ENCODE measurements at regions not wholly inside any gene's neighbourhood (a gene's known extent, or its start where the extent isn't known, plus 50 kb on each side); places are given as distances from the start of the nearest gene placed in this dataset.

DNA sequence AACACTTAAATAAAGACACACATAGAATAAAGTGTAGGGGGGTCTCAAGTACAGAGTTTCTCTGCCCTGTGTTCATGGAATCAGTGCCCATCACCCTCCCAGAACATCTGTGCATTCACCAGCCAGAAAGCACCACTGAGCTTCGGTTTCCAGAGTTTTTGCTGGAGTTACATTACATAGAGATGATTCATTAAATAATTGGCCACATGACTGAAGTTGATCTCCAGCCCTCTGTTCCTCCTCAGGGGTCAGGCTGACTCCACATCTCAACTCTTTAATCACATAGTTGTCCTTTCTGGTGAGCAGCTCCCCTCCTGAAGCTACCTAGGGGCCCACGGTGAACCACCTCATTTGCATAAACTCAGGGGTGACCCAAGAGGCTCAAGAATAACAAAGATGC lies 129.8 kb downstream of the METTL4 start:
- TF ChIP-seq EZH2 (IDR thresholded peaks at IDR 0.05) = no peak
- TF ChIP-seq FOXP2 (optimal IDR thresholded peaks at IDR 0.05; ENCODE audit: control extremely low read depth, extremely low read length, insufficient read depth) = no peak
- no peak for TF ChIP-seq POLR2AphosphoS5 (IDR thresholded peaks at IDR 0.05; ENCODE audit: borderline replicate concordance, low read depth, low read length)
- Histone ChIP-seq H3K9ac (ENCODE audit: insufficient read length) (no peak overlapping the region), H3K36me3 (ENCODE audit: insufficient read depth, low read length) (no peaks in the 10 kb centered on the region), H3K27ac (no peak overlapping the region), H3K9me3 (ENCODE audit: low read depth, low read length) (no peaks in the 10 kb centered on the region), H3K4me3 (no peak overlapping the region)
- no peak for DNase-seq (ENCODE audit: low read depth, low spot score)

DNA sequence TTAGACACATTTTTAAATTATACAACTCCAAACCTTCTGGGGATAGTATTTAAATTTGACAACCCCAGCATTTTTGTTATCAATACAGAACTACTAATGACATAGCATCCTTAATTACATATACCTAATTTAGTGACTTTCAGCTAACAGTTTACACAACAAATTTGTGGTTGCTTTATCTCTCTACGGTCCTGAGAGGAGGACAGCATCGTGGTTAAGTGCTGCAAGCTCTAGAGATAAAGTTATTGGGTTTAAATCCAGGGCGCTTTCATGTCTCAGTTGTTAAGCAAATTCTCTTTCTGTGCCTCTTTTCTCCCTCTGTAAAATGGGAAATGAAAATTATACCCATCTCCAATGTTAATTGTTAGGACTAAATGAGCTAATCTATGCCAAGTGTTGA lies 129.3 kb downstream of the METTL4 start:
- Histone ChIP-seq H3K4me3 (no peak overlapping the region), H3K36me3 (ENCODE audit: insufficient read depth, low read length) (no peaks in the 10 kb centered on the region), H3K9ac (ENCODE audit: insufficient read length) (no peak overlapping the region), H3K9me3 (ENCODE audit: low read depth, low read length) (no peaks in the 10 kb centered on the region), H3K27ac (no peak overlapping the region)
- TF ChIP-seq EZH2 (IDR thresholded peaks at IDR 0.05) (no peak), POLR2AphosphoS5 (IDR thresholded peaks at IDR 0.05; ENCODE audit: borderline replicate concordance, low read depth, low read length) (no peak), FOXP2 (optimal IDR thresholded peaks at IDR 0.05; ENCODE audit: control extremely low read depth, extremely low read length, insufficient read depth) (no peak)
- DNase-seq (ENCODE audit: low read depth, low spot score) = no peak

- no peak for DNase-seq (ENCODE audit: low read depth, low spot score)
- Histone ChIP-seq H3K9me3 (ENCODE audit: low read depth, low read length) (no peaks in the 10 kb centered on the region), H3K27ac (no peak overlapping the region), H3K36me3 (ENCODE audit: insufficient read depth, low read length) (no peaks in the 10 kb centered on the region), H3K9ac (ENCODE audit: insufficient read length) (no peak overlapping the region), H3K4me3 (no peak overlapping the region)
- TF ChIP-seq EZH2 (IDR thresholded peaks at IDR 0.05) (no peak), FOXP2 (optimal IDR thresholded peaks at IDR 0.05; ENCODE audit: control extremely low read depth, extremely low read length, insufficient read depth) (no peak), POLR2AphosphoS5 (IDR thresholded peaks at IDR 0.05; ENCODE audit: borderline replicate concordance, low read depth, low read length) (no peak)
These were observed 128.5 kb downstream of the METTL4 start for GRCh38 chr18:2442726-2443275.

DNA sequence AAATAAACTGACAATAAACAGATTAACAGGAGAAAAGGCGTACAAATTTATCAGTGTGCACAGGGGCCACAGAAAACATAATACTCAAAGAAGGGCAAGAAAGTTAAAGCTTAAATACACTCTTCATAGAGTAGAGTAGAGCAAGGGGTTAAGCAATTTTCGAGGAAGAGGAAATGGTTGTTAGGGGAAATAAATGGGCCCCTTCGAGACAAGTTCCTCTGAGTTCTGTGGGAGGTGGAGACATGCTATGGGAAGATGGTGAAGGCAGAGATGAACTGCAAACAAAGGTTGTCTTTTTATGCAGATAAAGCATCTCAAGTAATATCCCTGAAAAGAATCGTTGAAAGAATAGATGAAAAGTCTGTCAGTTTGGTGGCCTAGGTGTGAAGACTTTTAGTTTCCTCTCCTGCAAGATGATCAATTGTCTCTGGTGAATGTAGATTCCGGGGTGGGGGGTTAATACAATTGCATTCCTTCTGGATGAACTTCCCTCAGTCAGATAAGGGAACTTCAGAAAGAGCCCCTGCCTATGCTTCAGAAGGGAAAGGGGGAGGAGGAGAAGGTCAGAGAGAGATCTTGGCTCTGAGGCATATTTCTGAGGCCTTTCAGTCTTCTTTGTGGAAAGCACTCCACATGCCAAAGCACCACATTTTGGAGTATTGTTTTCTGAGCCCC lies 127.0 kb downstream of the METTL4 start:
- H3K9ac ChIP-seq (ENCODE audit: insufficient read length) = no peak overlapping the region
- TF ChIP-seq EZH2 (IDR thresholded peaks at IDR 0.05) (no peak), POLR2AphosphoS5 (IDR thresholded peaks at IDR 0.05; ENCODE audit: borderline replicate concordance, low read depth, low read length) (no peak), FOXP2 (optimal IDR thresholded peaks at IDR 0.05; ENCODE audit: control extremely low read depth, extremely low read length, insufficient read depth) (no peak)
- H3K27ac ChIP-seq = no peak overlapping the region
- H3K9me3 ChIP-seq (ENCODE audit: low read depth, low read length) = no peaks in the 10 kb centered on the region
- H3K36me3 ChIP-seq (ENCODE audit: insufficient read depth, low read length) = no peaks in the 10 kb centered on the region
- no peak for DNase-seq (ENCODE audit: low read depth, low spot score)
- H3K4me3 ChIP-seq = no peak overlapping the region

GRCh38 chr18:2448565-2449151 lies 122.6 kb downstream of the METTL4 start:
- H3K4me3 ChIP-seq = no peak overlapping the region
- H3K36me3 ChIP-seq (ENCODE audit: insufficient read depth, low read length) = no peaks in the 10 kb centered on the region
- H3K9me3 ChIP-seq (ENCODE audit: low read depth, low read length) = no peaks in the 10 kb centered on the region
- DNase-seq (ENCODE audit: low read depth, low spot score) = peak; percentile 78
- TF ChIP-seq FOXP2 (optimal IDR thresholded peaks at IDR 0.05; ENCODE audit: control extremely low read depth, extremely low read length, insufficient read depth) (no peak), EZH2 (IDR thresholded peaks at IDR 0.05) (no peak), POLR2AphosphoS5 (IDR thresholded peaks at IDR 0.05; ENCODE audit: borderline replicate concordance, low read depth, low read length) (no peak)
- 0 out of 2 replicates have a peak overlapping the region, but pooled peaks have one; percentile 1 for H3K27ac ChIP-seq
- no peak overlapping the region for H3K9ac ChIP-seq (ENCODE audit: insufficient read length)

DNA sequence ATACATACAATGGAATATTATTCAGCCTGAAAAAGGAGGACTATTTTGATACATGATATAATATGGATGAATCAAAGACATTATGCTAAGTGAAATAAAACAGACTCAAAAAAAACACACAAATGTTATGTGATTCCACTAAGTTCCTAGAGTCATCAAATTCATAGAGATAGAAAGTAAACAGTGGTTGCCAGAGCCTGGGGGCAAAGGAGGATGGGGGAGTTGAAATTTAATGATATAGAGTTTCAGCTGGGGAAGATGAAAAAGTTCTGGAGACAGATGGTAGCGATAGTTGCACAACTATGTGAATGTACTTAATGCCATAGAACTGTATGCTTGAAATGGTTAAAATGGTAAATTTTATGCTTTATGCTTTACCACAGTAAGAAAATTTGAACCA lies 119.7 kb downstream of the METTL4 start:
- no peak overlapping the region for H3K4me3 ChIP-seq
- no peaks in the 10 kb centered on the region for H3K36me3 ChIP-seq (ENCODE audit: insufficient read depth, low read length)
- H3K9ac ChIP-seq (ENCODE audit: insufficient read length) = no peak overlapping the region
- H3K9me3 ChIP-seq (ENCODE audit: low read depth, low read length) = no peaks in the 10 kb centered on the region
- DNase-seq (ENCODE audit: low read depth, low spot score) = peak; percentile 95
- TF ChIP-seq POLR2AphosphoS5 (IDR thresholded peaks at IDR 0.05; ENCODE audit: borderline replicate concordance, low read depth, low read length) = no peak
- no peak for TF ChIP-seq EZH2 (IDR thresholded peaks at IDR 0.05)
- TF ChIP-seq FOXP2 (optimal IDR thresholded peaks at IDR 0.05; ENCODE audit: control extremely low read depth, extremely low read length, insufficient read depth) = peak; percentile 76
- H3K27ac ChIP-seq = no peak overlapping the region

GRCh38 chr18:2459886-2460285 lies 111.4 kb downstream of the METTL4 start:
- H3K9me3 ChIP-seq (ENCODE audit: low read depth, low read length) = no peaks in the 10 kb centered on the region
- no peak overlapping the region for H3K27ac ChIP-seq
- no peak for DNase-seq (ENCODE audit: low read depth, low spot score)
- no peaks in the 10 kb centered on the region for H3K36me3 ChIP-seq (ENCODE audit: insufficient read depth, low read length)
- no peak overlapping the region for H3K9ac ChIP-seq (ENCODE audit: insufficient read length)
- H3K4me3 ChIP-seq = no peak overlapping the region
- TF ChIP-seq POLR2AphosphoS5 (IDR thresholded peaks at IDR 0.05; ENCODE audit: borderline replicate concordance, low read depth, low read length) = no peak
- TF ChIP-seq FOXP2 (optimal IDR thresholded peaks at IDR 0.05; ENCODE audit: control extremely low read depth, extremely low read length, insufficient read depth) = no peak
- TF ChIP-seq EZH2 (IDR thresholded peaks at IDR 0.05) = no peak

DNA sequence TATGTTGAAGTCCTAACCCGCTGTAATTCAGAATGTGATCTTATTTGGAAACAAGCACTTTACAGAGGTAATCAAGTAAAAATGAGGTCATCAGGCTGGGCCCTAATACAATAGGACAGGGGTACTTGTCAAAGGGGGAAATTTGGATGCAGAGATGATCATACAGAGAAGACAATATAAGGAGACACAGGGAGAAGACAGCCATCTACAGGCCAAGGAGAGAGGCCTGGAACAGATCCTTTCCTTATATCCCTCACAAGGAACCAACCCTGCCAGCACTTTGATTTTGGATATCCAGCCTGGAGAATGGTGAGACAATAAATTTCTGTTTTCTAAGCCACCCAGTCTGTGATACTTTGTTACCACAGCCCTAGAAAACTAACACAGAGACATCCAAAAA lies 104.3 kb downstream of the METTL4 start:
- Histone ChIP-seq H3K9ac (ENCODE audit: insufficient read length) (no peak overlapping the region), H3K4me3 (no peak overlapping the region), H3K36me3 (ENCODE audit: insufficient read depth, low read length) (no peaks in the 10 kb centered on the region), H3K27ac (no peak overlapping the region), H3K9me3 (ENCODE audit: low read depth, low read length) (no peaks in the 10 kb centered on the region)
- TF ChIP-seq EZH2 (IDR thresholded peaks at IDR 0.05) = no peak
- no peak for TF ChIP-seq POLR2AphosphoS5 (IDR thresholded peaks at IDR 0.05; ENCODE audit: borderline replicate concordance, low read depth, low read length)
- no peak for TF ChIP-seq FOXP2 (optimal IDR thresholded peaks at IDR 0.05; ENCODE audit: control extremely low read depth, extremely low read length, insufficient read depth)
- DNase-seq (ENCODE audit: low read depth, low spot score) = no peak
